Astrocyte (in vitro differentiated cells and primary cell): ENCODE measurements at regions not wholly inside any gene's neighbourhood (a gene's known extent, or its start where the extent isn't known, plus 50 kb on each side); places are given as distances from the start of the nearest gene placed in this dataset.

Experiments
- DNase-seq: peaks from one replicate; pipeline ENCODE4 v3.0.0-alpha.2; 2010; ENCODE audit warnings: low read depth
- FAIRE-seq: peaks from 2 replicates; lab custom pipeline; 2011; peaks lifted over from hg19 to GRCh38; lab: Jason Lieb, UNC
- H2AFZ ChIP-seq: 2 replicates; pipeline ENCODE4 v1.6.0; 2012; ENCODE audit warnings: low read depth, low read length, inconsistent platforms
- H3K27ac ChIP-seq: 2 replicates; pipeline ENCODE4 v1.5.1; 2011; ENCODE audit warnings: low read depth, low read length, inconsistent platforms
- H3K27me3 ChIP-seq: 2 replicates; pipeline ENCODE4 v1.6.0; 2011; ENCODE audit warnings: low read length, inconsistent platforms; ENCODE audit not compliant: insufficient read depth
- H3K36me3 ChIP-seq: 2 replicates; pipeline ENCODE4 v1.5.1; 2011; ENCODE audit warnings: low read length, inconsistent platforms; ENCODE audit not compliant: insufficient read depth
- H3K4me1 ChIP-seq: 2 replicates; pipeline ENCODE4 v1.5.1; 2011; ENCODE audit warnings: low read length, inconsistent platforms; ENCODE audit not compliant: insufficient read depth
- H3K4me2 ChIP-seq: 2 replicates; pipeline ENCODE4 v1.6.0; 2012; ENCODE audit warnings: low read length, inconsistent platforms
- H3K4me3 ChIP-seq: 2 replicates; pipeline ENCODE4 v1.5.1; 2011; ENCODE audit warnings: low read depth, mild to moderate bottlenecking, low read length, inconsistent platforms; ENCODE audit not compliant: insufficient read depth
- H3K79me2 ChIP-seq: 2 replicates; pipeline ENCODE4 v1.6.0; 2012; ENCODE audit warnings: mild to moderate bottlenecking, low read length, inconsistent platforms; ENCODE audit not compliant: insufficient read depth
- H3K9ac ChIP-seq: 2 replicates; pipeline ENCODE4 v1.6.0; 2012; ENCODE audit warnings: mild to moderate bottlenecking, low read length, inconsistent platforms
- H3K9me3 ChIP-seq: 2 replicates; pipeline ENCODE4 v1.5.1; 2012; ENCODE audit warnings: low read depth, mild to moderate bottlenecking, low read length, inconsistent platforms; ENCODE audit not compliant: insufficient read depth
- H4K20me1 ChIP-seq: 2 replicates; pipeline ENCODE4 v1.6.0; 2012; ENCODE audit warnings: low read length, inconsistent platforms; ENCODE audit not compliant: insufficient read depth
- H3K27ac Mint-ChIP-seq: one replicate; pipeline ENCODE4 v1.8.0; 2021; ENCODE audit warnings: mild to moderate bottlenecking, mixed read lengths; ENCODE audit not compliant: unreplicated experiment
- H3K27me3 Mint-ChIP-seq: one replicate; pipeline ENCODE4 v1.8.0; 2021; ENCODE audit warnings: low read depth, mixed read lengths; ENCODE audit not compliant: unreplicated experiment
- H3K36me3 Mint-ChIP-seq: one replicate; pipeline ENCODE4 v1.8.0; 2021; ENCODE audit warnings: low read depth, mixed read lengths; ENCODE audit not compliant: unreplicated experiment
- H3K4me1 Mint-ChIP-seq: one replicate; pipeline ENCODE4 v1.8.0; 2021; ENCODE audit warnings: low read depth, mixed read lengths; ENCODE audit not compliant: unreplicated experiment
- H3K4me3 Mint-ChIP-seq: one replicate; pipeline ENCODE4 v1.8.0; 2021; ENCODE audit warnings: mild to moderate bottlenecking, moderate library complexity, mixed read lengths; ENCODE audit not compliant: unreplicated experiment
- H3K9me3 Mint-ChIP-seq: one replicate; pipeline ENCODE4 v1.8.0; 2021; ENCODE audit warnings: mild to moderate bottlenecking, mixed read lengths; ENCODE audit not compliant: unreplicated experiment
- EZH2 ChIP-seq: IDR thresholded peaks from 2 replicates; pipeline ENCODE4 v1.6.1; 2012; ENCODE audit warnings: mild to moderate bottlenecking, low read length, inconsistent platforms; ENCODE audit not compliant: insufficient read depth
- TF ChIP-seq, protein P1 (sequence below): IDR thresholded peaks from 2 replicates; pipeline ENCODE4 v1.5.1; 2011; ENCODE audit warnings: low read depth, mild to moderate bottlenecking, inconsistent platforms, low read length, moderate library complexity; ENCODE audit not compliant: insufficient read depth

DNA sequence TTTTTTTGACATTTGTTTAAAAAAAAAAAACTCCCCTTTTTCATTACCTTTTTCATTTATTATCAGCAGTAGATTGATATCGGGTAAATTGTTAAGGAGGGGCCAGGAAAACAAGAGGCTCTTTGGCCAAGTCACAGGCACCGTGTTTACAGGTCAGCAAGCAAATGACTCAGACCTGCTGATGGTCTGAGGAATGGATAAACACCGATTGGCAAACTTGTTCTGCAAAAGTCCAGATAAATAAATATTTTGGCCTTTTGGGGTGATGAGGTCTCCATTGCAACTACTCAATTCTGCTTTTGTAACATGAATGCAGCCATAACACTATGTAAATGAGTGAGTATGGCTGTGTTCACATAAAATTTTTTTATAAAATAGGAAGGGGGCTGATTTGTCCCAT is 94.0 kb downstream of the RPS29 start:
- DNase-seq (no peak), FAIRE-seq (no peak)
- H3K9me3 ChIP-seq = no peaks in the 10 kb centered on the region
- no peaks in the 10 kb centered on the region for H4K20me1 ChIP-seq
- no peaks in the 10 kb centered on the region for H3K4me1 ChIP-seq
- H3K4me2 ChIP-seq = no peak overlapping the region
- H3K36me3 Mint-ChIP-seq = no peaks in the 10 kb centered on the region
- H3K36me3 ChIP-seq = no peaks in the 10 kb centered on the region
- peaks cover 3% of the 10 kb centered on the region for H3K9me3 Mint-ChIP-seq
- H3K27ac ChIP-seq = no peak overlapping the region
- no peaks in the 10 kb centered on the region for H3K4me1 Mint-ChIP-seq
- peaks cover 3% of the 10 kb centered on the region for H3K27me3 Mint-ChIP-seq
- TF ChIP-seq, protein P1, sequence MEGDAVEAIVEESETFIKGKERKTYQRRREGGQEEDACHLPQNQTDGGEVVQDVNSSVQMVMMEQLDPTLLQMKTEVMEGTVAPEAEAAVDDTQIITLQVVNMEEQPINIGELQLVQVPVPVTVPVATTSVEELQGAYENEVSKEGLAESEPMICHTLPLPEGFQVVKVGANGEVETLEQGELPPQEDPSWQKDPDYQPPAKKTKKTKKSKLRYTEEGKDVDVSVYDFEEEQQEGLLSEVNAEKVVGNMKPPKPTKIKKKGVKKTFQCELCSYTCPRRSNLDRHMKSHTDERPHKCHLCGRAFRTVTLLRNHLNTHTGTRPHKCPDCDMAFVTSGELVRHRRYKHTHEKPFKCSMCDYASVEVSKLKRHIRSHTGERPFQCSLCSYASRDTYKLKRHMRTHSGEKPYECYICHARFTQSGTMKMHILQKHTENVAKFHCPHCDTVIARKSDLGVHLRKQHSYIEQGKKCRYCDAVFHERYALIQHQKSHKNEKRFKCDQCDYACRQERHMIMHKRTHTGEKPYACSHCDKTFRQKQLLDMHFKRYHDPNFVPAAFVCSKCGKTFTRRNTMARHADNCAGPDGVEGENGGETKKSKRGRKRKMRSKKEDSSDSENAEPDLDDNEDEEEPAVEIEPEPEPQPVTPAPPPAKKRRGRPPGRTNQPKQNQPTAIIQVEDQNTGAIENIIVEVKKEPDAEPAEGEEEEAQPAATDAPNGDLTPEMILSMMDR = no peak
- TF ChIP-seq EZH2 = no peak
- H3K4me3 ChIP-seq = no peak overlapping the region
- H3K27me3 ChIP-seq = no peaks in the 10 kb centered on the region
- H3K79me2 ChIP-seq = no peaks in the 10 kb centered on the region
- no peak overlapping the region for H3K9ac ChIP-seq
- H3K27ac Mint-ChIP-seq = no peak overlapping the region
- H3K4me3 Mint-ChIP-seq = no peak overlapping the region
- no peak overlapping the region for H2AFZ ChIP-seq

DNA sequence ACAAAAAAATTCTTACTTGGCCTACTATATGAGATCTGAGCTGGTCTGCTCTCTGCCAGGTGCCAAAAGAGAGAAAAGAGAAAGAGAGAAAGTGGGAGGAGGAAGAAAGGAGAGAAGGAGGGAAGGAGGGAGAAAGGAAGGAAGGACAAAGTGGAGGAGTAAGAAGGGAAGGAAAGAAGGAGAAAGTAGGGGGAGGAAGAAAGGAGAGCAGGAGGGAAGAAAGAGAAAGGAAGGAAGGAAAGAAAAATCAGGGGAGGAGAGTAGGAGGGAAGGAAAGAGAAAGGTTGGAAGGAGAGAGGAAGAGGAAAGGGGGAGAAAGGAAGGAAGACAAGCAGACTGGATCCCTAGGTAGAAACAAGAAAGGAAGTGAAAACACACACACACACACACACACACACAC is 96.8 kb downstream of the RPS29 start:
- no peak for FAIRE-seq
- no peaks in the 10 kb centered on the region for H3K36me3 Mint-ChIP-seq
- H3K4me3 Mint-ChIP-seq = no peak overlapping the region
- H3K27me3 ChIP-seq = peaks cover 2% of the 10 kb centered on the region
- peaks cover 7% of the 10 kb centered on the region for H3K27me3 Mint-ChIP-seq
- no peak for DNase-seq
- no peaks in the 10 kb centered on the region for H3K4me1 Mint-ChIP-seq
- H3K79me2 ChIP-seq = no peaks in the 10 kb centered on the region
- H3K4me3 ChIP-seq = no peak overlapping the region
- no peak overlapping the region for H3K27ac ChIP-seq
- no peak overlapping the region for H3K4me2 ChIP-seq
- H4K20me1 ChIP-seq = no peaks in the 10 kb centered on the region
- no peaks in the 10 kb centered on the region for H3K4me1 ChIP-seq
- H3K9ac ChIP-seq = no peak overlapping the region
- H2AFZ ChIP-seq = no peak overlapping the region
- TF ChIP-seq EZH2 = no peak
- TF ChIP-seq, protein P1 = no peak
- no peak overlapping the region for H3K27ac Mint-ChIP-seq
- no peaks in the 10 kb centered on the region for H3K36me3 ChIP-seq
- H3K9me3 ChIP-seq = no peaks in the 10 kb centered on the region
- peaks cover 3% of the 10 kb centered on the region for H3K9me3 Mint-ChIP-seq

DNA sequence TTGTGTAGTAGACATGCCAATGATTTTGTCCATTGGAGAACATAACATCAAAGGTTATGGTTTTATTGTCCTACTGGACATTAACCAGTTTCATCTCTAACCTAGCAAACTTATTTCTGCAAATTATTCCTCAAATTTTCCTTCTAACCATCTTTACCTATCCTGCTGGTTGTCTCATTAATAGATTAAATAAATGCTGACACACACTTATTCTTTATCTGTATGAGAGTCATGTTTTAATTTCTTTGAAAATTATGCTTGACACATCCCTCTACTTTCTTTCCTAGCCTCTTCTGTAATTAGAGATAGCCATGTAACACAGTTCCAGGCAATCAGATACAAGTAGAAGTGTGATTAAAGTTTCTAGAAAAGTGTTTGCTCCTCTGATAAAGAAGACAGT is 98.9 kb downstream of the RPS29 start:
- no peak overlapping the region for H3K27ac Mint-ChIP-seq
- Histone ChIP-seq H3K79me2 (no peaks in the 10 kb centered on the region), H2AFZ (no peak overlapping the region), H3K4me2 (no peak overlapping the region), H3K27me3 (peaks cover 2% of the 10 kb centered on the region), H3K9me3 (no peaks in the 10 kb centered on the region), H3K4me3 (no peak overlapping the region), H3K36me3 (no peaks in the 10 kb centered on the region), H3K9ac (no peak overlapping the region), H3K27ac (no peak overlapping the region), H3K4me1 (no peaks in the 10 kb centered on the region), H4K20me1 (no peaks in the 10 kb centered on the region)
- H3K4me1 Mint-ChIP-seq = no peaks in the 10 kb centered on the region
- H3K36me3 Mint-ChIP-seq = no peaks in the 10 kb centered on the region
- H3K27me3 Mint-ChIP-seq = peaks cover 7% of the 10 kb centered on the region
- no peak for DNase-seq
- peaks cover 5% of the 10 kb centered on the region for H3K9me3 Mint-ChIP-seq
- FAIRE-seq = no peak
- TF ChIP-seq, protein P1 = no peak
- no peak for TF ChIP-seq EZH2
- H3K4me3 Mint-ChIP-seq = no peak overlapping the region
